ENCODE measurements at regions not wholly inside any gene's neighbourhood (a gene's known extent, or its start where the extent isn't known, plus 50 kb on each side); places are given as distances from the start of the nearest gene placed in this dataset.

DNA sequence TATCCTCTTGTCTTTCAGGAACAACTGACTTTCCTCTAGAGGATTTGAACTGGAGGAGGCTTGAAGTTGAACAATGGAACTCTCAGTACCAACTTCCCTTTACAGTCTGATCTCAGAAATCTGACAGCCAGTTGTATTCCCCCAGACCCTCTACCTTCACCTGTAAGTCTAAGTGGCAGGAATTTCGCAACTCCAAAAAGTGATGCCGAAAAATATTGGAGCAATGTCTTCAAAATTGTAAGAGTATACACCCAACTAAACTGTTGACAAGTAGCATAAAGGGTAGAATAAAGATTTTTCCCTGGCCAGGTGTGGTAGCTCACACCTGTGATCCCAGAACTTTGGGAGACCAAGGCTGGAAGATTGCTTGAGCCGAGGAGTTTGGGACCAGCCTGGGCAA is 69.1 kb upstream of the CFAP20DC start:
- TF ChIP-seq ZNF274 (IDR thresholded peaks at IDR 0.05; ENCODE audit: low read depth, low read length) (no peak), YY1 (IDR thresholded peaks at IDR 0.05; ENCODE audit: insufficient read depth, insufficient read length) (no peak)
